Transverse colon (tissue), 4 donors: ENCODE measurements at regions not wholly inside any gene's neighbourhood (a gene's known extent, or its start where the extent isn't known, plus 50 kb on each side); places are given as distances from the start of the nearest gene placed in this dataset.

Experiments
- DNase-seq: peaks from one replicate; pipeline ENCODE4 v3.0.0-alpha.2; 2019
- H3K27ac ChIP-seq, 4 donors: fragments of 200-600 bp; sonication (generic); 2 replicates each; pipeline ENCODE4 v1.5.1; 2016 to 2018; ENCODE audit warnings: inconsistent platforms in 4 of 4
- H3K27me3 ChIP-seq: fragments of 200-600 bp; sonication (generic); 2 replicates; pipeline ENCODE4 v1.5.1; 2017; ENCODE audit warnings: inconsistent platforms
- H3K36me3 ChIP-seq, 4 donors: fragments of 200-600 bp; sonication (generic); 2 replicates each; pipeline ENCODE4 v1.5.1; 2017 to 2019; ENCODE audit warnings: inconsistent platforms in 4 of 4
- H3K4me1 ChIP-seq, 4 donors: fragments of 200-600 bp; sonication (generic); 2 replicates each; pipeline ENCODE4 v1.5.1; 2017 to 2020; ENCODE audit warnings: inconsistent platforms in 4 of 4
- H3K4me3 ChIP-seq, 4 donors: fragments of 200-600 bp; sonication (generic); 1 replicate in 1 of 4; 2 replicates in 3 of 4; pipeline versions ENCODE4 v1.5.1 to v1.6.1; 2017 to 2019; ENCODE audit warnings: inconsistent platforms in 4 of 4
- H3K9me3 ChIP-seq, 2 donors: fragments of 200-600 bp; sonication (generic); 2 replicates each; pipeline ENCODE4 v1.5.1; 2017 to 2019; ENCODE audit warnings: inconsistent platforms in 2 of 2
- EP300 ChIP-seq: sonication (generic); formaldehyde crosslinking; IDR thresholded peaks from one replicate; pipeline ENCODE4 v1.6.1; 2017; ENCODE audit warnings: antibody characterized with exemption, low read depth
- POLR2A ChIP-seq: fragments of 450-650 bp; IDR thresholded peaks from one replicate; pipeline ENCODE4 v1.6.1; 2016; ENCODE audit warnings: antibody characterized with exemption, mild to moderate bottlenecking, moderate library complexity
- POLR2AphosphoS5 ChIP-seq, 3 donors: sonication (generic); formaldehyde crosslinking; IDR thresholded peaks; one replicate each; pipeline ENCODE4 v1.6.1; 2016; ENCODE audit warnings: antibody characterized with exemption in 3 of 3
- WGBS, 2 donors: methylation state at CpG; one replicate each; pipeline ENCODE4 v1.1.5; 2018; ENCODE audit warnings: low coverage in 1 of 2; 5-methylcytosine and 5-hydroxymethylcytosine counted together
- in situ Hi-C, 4 donors: fragments of 200-750 bp; cut with MboI; loops; one replicate each; pipeline versions ENCODE4 v1.15.0 to v1.15.1; 2017; ENCODE audit warnings: low sequenced_read_pairs in 3 of 4, low pct_ligation_motif_present in 1 of 4, low pct_unique_long_range_greater_than_20kb in 1 of 4
- intact Hi-C: fragments of 100-400 bp; cut with DNase I; formaldehyde crosslinking; loops from one replicate; pipeline ENCODE4 v1.15.1; 2023; ENCODE audit warnings: low total_unique reads
- TF ChIP-seq, protein P1 (sequence below), 5 experiments: fragments of 200-600 bp in 3 of 5; fragments of 450-650 bp in 2 of 5; sonication (generic) in 3 of 5; IDR thresholded peaks; 1 replicate in 2 of 5; 2 replicates in 3 of 5; pipeline ENCODE4 v1.5.1; 2016 to 2017; ENCODE audit warnings: antibody characterized with exemption in 5 of 5, inconsistent platforms in 3 of 5, mild to moderate bottlenecking in 2 of 5, moderate library complexity in 1 of 5

GRCh38 chr9:17083258-17083657 is 51.6 kb upstream of the CNTLN start:
- 50 to 83% methylated on average over 3 to 7 of the region's 7 CpGs for WGBS, 2 donors
- Histone ChIP-seq H3K36me3 (no peaks in the 10 kb centered on the region), H3K4me1 (no peaks in the 10 kb centered on the region), H3K9me3 (no peaks in the 10 kb centered on the region), H3K4me3 (no peak overlapping the region), H3K27ac (no peak overlapping the region), H3K27me3 (no peaks in the 10 kb centered on the region)
- DNase-seq, result no peak
- in situ Hi-C loops, result no loop called here
- TF ChIP-seq EP300 (no peak), POLR2AphosphoS5 (IDR thresholded peaks at IDR 0.05) (no peak), POLR2A (no peak)
- TF ChIP-seq, protein P1, sequence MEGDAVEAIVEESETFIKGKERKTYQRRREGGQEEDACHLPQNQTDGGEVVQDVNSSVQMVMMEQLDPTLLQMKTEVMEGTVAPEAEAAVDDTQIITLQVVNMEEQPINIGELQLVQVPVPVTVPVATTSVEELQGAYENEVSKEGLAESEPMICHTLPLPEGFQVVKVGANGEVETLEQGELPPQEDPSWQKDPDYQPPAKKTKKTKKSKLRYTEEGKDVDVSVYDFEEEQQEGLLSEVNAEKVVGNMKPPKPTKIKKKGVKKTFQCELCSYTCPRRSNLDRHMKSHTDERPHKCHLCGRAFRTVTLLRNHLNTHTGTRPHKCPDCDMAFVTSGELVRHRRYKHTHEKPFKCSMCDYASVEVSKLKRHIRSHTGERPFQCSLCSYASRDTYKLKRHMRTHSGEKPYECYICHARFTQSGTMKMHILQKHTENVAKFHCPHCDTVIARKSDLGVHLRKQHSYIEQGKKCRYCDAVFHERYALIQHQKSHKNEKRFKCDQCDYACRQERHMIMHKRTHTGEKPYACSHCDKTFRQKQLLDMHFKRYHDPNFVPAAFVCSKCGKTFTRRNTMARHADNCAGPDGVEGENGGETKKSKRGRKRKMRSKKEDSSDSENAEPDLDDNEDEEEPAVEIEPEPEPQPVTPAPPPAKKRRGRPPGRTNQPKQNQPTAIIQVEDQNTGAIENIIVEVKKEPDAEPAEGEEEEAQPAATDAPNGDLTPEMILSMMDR (IDR thresholded peaks at IDR 0.05), result no peak
- intact Hi-C loops, result no loop called here

- no peaks in the 10 kb centered on the region for H3K4me1 ChIP-seq
- intact Hi-C loops, result no loop called here
- H3K27ac ChIP-seq, result no peak overlapping the region
- WGBS, 2 donors, result 62 to 80% methylated on average over 2 to 5 of the region's 5 CpGs
- DNase-seq, result no peak
- H3K9me3 ChIP-seq, result no peaks in the 10 kb centered on the region
- no peak overlapping the region for H3K4me3 ChIP-seq
- no peaks in the 10 kb centered on the region for H3K36me3 ChIP-seq
- TF ChIP-seq POLR2AphosphoS5 (IDR thresholded peaks at IDR 0.05) (no peak), POLR2A (no peak), EP300 (no peak)
- TF ChIP-seq, protein P1 (IDR thresholded peaks at IDR 0.05), result no peak
- no peaks in the 10 kb centered on the region for H3K27me3 ChIP-seq
- in situ Hi-C loops, result no loop called here
These were observed 52.3 kb upstream of the CNTLN start for GRCh38 chr9:17082343-17083064.

- Histone ChIP-seq H3K9me3 (no peaks in the 10 kb centered on the region), H3K4me1 (no peaks in the 10 kb centered on the region), H3K36me3 (no peaks in the 10 kb centered on the region), H3K27ac (no peak overlapping the region), H3K4me3 (no peak overlapping the region), H3K27me3 (no peaks in the 10 kb centered on the region)
- WGBS, 2 donors, result 79 to 81% methylated on average over 2 of the region's 2 CpGs
- TF ChIP-seq POLR2AphosphoS5 (IDR thresholded peaks at IDR 0.05) (no peak), POLR2A (no peak)
- TF ChIP-seq, protein P1 (IDR thresholded peaks at IDR 0.05), result no peak
- intact Hi-C loops, result no loop called here
- in situ Hi-C loops, result no loop called here
- DNase-seq, result no peak
These were observed 53.0 kb upstream of the CNTLN start for GRCh38 chr9:17081814-17082213.

GRCh38 chr9:17081351-17081750 is 53.5 kb upstream of the CNTLN start:
- 85 to 93% methylated on average over 8 of the region's 8 CpGs for WGBS, 2 donors

More at GRCh38 chr9:17081351-17081750, 53.5 kb upstream of the CNTLN start:
- Histone ChIP-seq H3K4me1 (no peaks in the 10 kb centered on the region), H3K27me3 (no peaks in the 10 kb centered on the region), H3K4me3 (no peak overlapping the region), H3K9me3 (no peaks in the 10 kb centered on the region), H3K36me3 (no peaks in the 10 kb centered on the region), H3K27ac (no peak overlapping the region)
- intact Hi-C loops, result no loop called here
- in situ Hi-C loops, result no loop called here
- no peak for TF ChIP-seq EP300
- TF ChIP-seq POLR2A, result no peak
- TF ChIP-seq, protein P1 (IDR thresholded peaks at IDR 0.05), result no peak
- no peak for TF ChIP-seq POLR2AphosphoS5 (IDR thresholded peaks at IDR 0.05)
- DNase-seq, result no peak
